ENCODE measurements at regions not wholly inside any gene's neighbourhood (a gene's known extent, or its start where the extent isn't known, plus 50 kb on each side); places are given as distances from the start of the nearest gene placed in this dataset.

DNA sequence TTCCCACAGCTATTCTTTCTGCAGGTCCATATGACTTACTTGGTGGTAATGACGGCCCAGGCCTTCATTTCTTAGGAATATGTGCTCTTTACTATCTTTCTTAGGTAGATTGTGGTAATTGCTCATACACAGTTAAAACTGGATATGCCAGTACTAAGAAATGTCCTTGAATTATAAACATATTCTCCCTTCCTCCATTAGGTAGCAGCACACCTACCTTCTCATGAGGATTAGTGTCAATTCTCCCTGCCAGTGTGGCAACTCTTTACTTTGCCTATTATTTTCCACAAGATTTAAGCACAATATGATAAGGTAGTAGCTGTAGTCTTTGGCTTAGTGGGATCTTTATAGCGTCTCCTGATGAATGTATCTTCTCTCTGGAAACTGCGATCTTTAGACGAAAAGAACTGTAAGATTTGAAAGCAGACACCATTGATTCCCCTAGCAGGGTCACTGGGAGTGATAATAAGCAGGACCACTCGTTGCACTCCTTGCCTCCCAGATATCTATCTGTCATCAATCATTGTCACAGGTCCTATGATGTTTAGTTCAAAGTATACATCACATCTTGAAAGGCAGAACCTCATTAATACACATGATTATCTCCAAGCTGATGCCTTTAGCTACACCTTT lies 1240.7 kb downstream of the C4orf33 start:
- TF ChIP-seq, protein P1, sequence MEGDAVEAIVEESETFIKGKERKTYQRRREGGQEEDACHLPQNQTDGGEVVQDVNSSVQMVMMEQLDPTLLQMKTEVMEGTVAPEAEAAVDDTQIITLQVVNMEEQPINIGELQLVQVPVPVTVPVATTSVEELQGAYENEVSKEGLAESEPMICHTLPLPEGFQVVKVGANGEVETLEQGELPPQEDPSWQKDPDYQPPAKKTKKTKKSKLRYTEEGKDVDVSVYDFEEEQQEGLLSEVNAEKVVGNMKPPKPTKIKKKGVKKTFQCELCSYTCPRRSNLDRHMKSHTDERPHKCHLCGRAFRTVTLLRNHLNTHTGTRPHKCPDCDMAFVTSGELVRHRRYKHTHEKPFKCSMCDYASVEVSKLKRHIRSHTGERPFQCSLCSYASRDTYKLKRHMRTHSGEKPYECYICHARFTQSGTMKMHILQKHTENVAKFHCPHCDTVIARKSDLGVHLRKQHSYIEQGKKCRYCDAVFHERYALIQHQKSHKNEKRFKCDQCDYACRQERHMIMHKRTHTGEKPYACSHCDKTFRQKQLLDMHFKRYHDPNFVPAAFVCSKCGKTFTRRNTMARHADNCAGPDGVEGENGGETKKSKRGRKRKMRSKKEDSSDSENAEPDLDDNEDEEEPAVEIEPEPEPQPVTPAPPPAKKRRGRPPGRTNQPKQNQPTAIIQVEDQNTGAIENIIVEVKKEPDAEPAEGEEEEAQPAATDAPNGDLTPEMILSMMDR (IDR thresholded peaks at IDR 0.05; ENCODE audit: low read depth, low read length) = peak; percentile 32
- no peak for TF ChIP-seq MYC (IDR thresholded peaks at IDR 0.05; ENCODE audit: low read depth, low read length)
- TF ChIP-seq, protein P2, sequence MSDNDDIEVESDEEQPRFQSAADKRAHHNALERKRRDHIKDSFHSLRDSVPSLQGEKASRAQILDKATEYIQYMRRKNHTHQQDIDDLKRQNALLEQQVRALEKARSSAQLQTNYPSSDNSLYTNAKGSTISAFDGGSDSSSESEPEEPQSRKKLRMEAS (IDR thresholded peaks at IDR 0.05; ENCODE audit: low read depth, low read length) = no peak
